ENCODE measurements at regions not wholly inside any gene's neighbourhood (a gene's known extent, or its start where the extent isn't known, plus 50 kb on each side); places are given as distances from the start of the nearest gene placed in this dataset.

- no peak for TF ChIP-seq CEBPB (IDR thresholded peaks at IDR 0.05; ENCODE audit: borderline replicate concordance in 1 of 2, low read depth in 2 of 2, low read length in 2 of 2)
Measured at GRCh38 chr15:60110909-60111308, 106.8 kb downstream of the FOXB1 start (continued).

- H3K4me2 ChIP-seq (ENCODE audit: control insufficient read depth, insufficient read depth): no peak overlapping the region
- no peak overlapping the region for H2AFZ ChIP-seq (ENCODE audit: control insufficient read depth, low read depth, low read length)
- SMC1A ChIA-PET (ENCODE audit: uncharacterized antibody, unreplicated experiment): no interaction called here
- intact Hi-C loops (cut with micrococcal nuclease; ENCODE audit: unreplicated experiment): no loop called here
- no peak overlapping the region for H3K9ac ChIP-seq (ENCODE audit: control insufficient read depth, insufficient read depth, low read length)
- BruUV-seq (replicated peaks): no TSS peak
- POLR2A ChIA-PET: no interaction called here
- H3K4me3 ChIP-seq: no peak overlapping the region
- WGBS (ENCODE audit: insufficient coverage, insufficient replicate concordance, low lambda C conversion rate, missing lambda C conversion rate): 40% methylated on average over 9 of the region's 9 CpGs
- DNase-seq (ENCODE audit: low read depth, low spot score) (no peak), FAIRE-seq (no peak), ATAC-seq (no peak)
- TF ChIP-seq IRF5 (IDR thresholded peaks at IDR 0.05; ENCODE audit: borderline replicate concordance): no peak
- no peak for TF ChIP-seq FOXM1 (IDR thresholded peaks at IDR 0.05; ENCODE audit: low read depth, low read length)
- no peak for TF ChIP-seq CHD4 (IDR thresholded peaks at IDR 0.05)
- no peak for TF ChIP-seq CREB1 (IDR thresholded peaks at IDR 0.05; ENCODE audit: low read depth)
- TF ChIP-seq CBX5 (IDR thresholded peaks at IDR 0.05; ENCODE audit: low read depth): no peak
- TF ChIP-seq ATF7 (IDR thresholded peaks at IDR 0.05; ENCODE audit: low read depth): no peak
- TF ChIP-seq TAF1 (IDR thresholded peaks at IDR 0.05; ENCODE audit: borderline replicate concordance, low read depth, low read length): no peak
- no peak for TF ChIP-seq NFYA (IDR thresholded peaks at IDR 0.05; ENCODE audit: borderline replicate concordance, low read depth, low read length)
- TF ChIP-seq ZBTB40 (IDR thresholded peaks at IDR 0.05; ENCODE audit: borderline replicate concordance): no peak
- no peak for TF ChIP-seq EED (IDR thresholded peaks at IDR 0.05; ENCODE audit: low read depth)
- no peaks in the 10 kb centered on the region for H3K27me3 ChIP-seq (replicated peaks in 1 of 2; ENCODE audit: control insufficient read depth in 2 of 2, insufficient read depth in 2 of 2, low read length in 1 of 2)
- H3K4me1 ChIP-seq (ENCODE audit: control insufficient read depth, insufficient read depth, low read length): no peaks in the 10 kb centered on the region; the same call in 1 of the 2 replicates
- RAD21 ChIA-PET (ENCODE audit: unreplicated experiment): no interaction called here
- CTCF ChIA-PET: interaction anchor here (1.1 kb wide), 3 partner anchors 11 to 523 kb away, joined by 3 read pairs; no protein-coding TSS in a partner anchor
- in situ Hi-C loops (cut with MboI): no loop called here
- no peaks in the 10 kb centered on the region for H3K79me2 ChIP-seq (ENCODE audit: control insufficient read depth, insufficient read depth, low read length)
- no peaks in the 10 kb centered on the region for H4K20me1 ChIP-seq (ENCODE audit: control insufficient read depth, insufficient read depth)
- H3K36me3 ChIP-seq (ENCODE audit: control insufficient read depth in 2 of 2, insufficient read depth in 2 of 2, low read length in 1 of 2): no peaks in the 10 kb centered on the region
- no peaks in the 10 kb centered on the region for H3K9me3 ChIP-seq (replicated peaks; ENCODE audit: control insufficient read depth, insufficient read depth, low read length)
- no peak overlapping the region for H3K27ac ChIP-seq (ENCODE audit: control insufficient read depth, insufficient read depth)
Measured at GRCh38 chr15:60115579-60116380, 111.7 kb downstream of the FOXB1 start.

Data from GM12878 (cell line).